Right lobe of liver (tissue), 6 donors: ENCODE measurements at regions not wholly inside any gene's neighbourhood (a gene's known extent, or its start where the extent isn't known, plus 50 kb on each side); places are given as distances from the start of the nearest gene placed in this dataset.

ENCODE experiments used
- ATAC-seq, 4 donors: fragments of 200-7000 bp; cut with Tn5 transposase; one replicate each; pipeline ENCODE4 v1.9.1; 2020; ENCODE audit warnings: mild to moderate bottlenecking in 4 of 4, moderate library complexity in 4 of 4
- DNase-seq, 3 donors: peaks; one replicate each; pipeline ENCODE4 v3.0.0-alpha.2; 2020
- H3K27ac ChIP-seq, 3 donors: fragments of 200-600 bp; one replicate each; pipeline ENCODE4 v1.8.0; 2022
- H3K27me3 ChIP-seq, 2 donors: fragments of 200-600 bp; one replicate each; pipeline ENCODE4 v1.8.0; 2022
- H3K36me3 ChIP-seq, 4 donors: fragments of 200-600 bp; sonication (generic) in 1 of 4; one replicate each; pipeline versions ENCODE4 v1.5.1 to v1.8.0; 2017 to 2022; ENCODE audit warnings: control low read depth in 1 of 4
- H3K4me1 ChIP-seq, 4 donors: fragments of 200-600 bp; sonication (generic) in 1 of 4; one replicate each; pipeline versions ENCODE4 v1.5.1 to v1.8.0; 2017 to 2022; ENCODE audit warnings: control low read depth in 1 of 4
- H3K4me3 ChIP-seq, 3 donors: fragments of 200-600 bp; one replicate each; pipeline ENCODE4 v1.8.0; 2022
- H3K9me3 ChIP-seq, 4 donors: fragments of 200-600 bp; sonication (generic) in 1 of 4; one replicate each; pipeline versions ENCODE4 v1.5.1 to v1.8.0; 2017 to 2022; ENCODE audit warnings: control low read depth in 1 of 4
- CTCF ChIP-seq, 4 donors: fragments of 200-600 bp in 3 of 4; fragments of 450-650 bp in 1 of 4; IDR thresholded peaks; one replicate each; pipeline versions ENCODE4 v1.5.1 to v1.8.0; 2016 to 2022; ENCODE audit warnings: antibody characterized with exemption in 4 of 4, mild to moderate bottlenecking in 2 of 4
- POLR2A ChIP-seq: fragments of 450-650 bp; IDR thresholded peaks from one replicate; pipeline ENCODE4 v1.6.1; 2017; ENCODE audit warnings: antibody characterized with exemption, mild to moderate bottlenecking
- WGBS: methylation state at CpG from one replicate; pipeline ENCODE4 v1.1.6; 2018; ENCODE audit warnings: low coverage, low lambda C conversion rate; ENCODE audit not compliant: insufficient coverage; ENCODE audit errors: missing lambda C conversion rate; 5-methylcytosine and 5-hydroxymethylcytosine counted together
- intact Hi-C, 2 donors: fragments of 100-400 bp; cut with DNase I; formaldehyde crosslinking; loops; one replicate each; pipeline versions ENCODE4 v1.11.2 to v1.14.1; 2022
- donor health status: DM: no; HTN: yes; CAD: no.
- donor health status: DM: no; HTN: no; CAD: no.
- donor health status: DM: no; HTN: no; CAD: no.
- donor health status: DM: no; HTN: yes; CAD: no.
- donor health status: DM: no; HTN: yes; CAD: no.

GRCh38 chr22:48154943-48155240 lies 1392.4 kb downstream of the TBC1D22A start:
- no peak overlapping the region for H3K27ac ChIP-seq
- no peaks in the 10 kb centered on the region for H3K36me3 ChIP-seq
- no peaks in the 10 kb centered on the region for H3K4me1 ChIP-seq
- no peaks in the 10 kb centered on the region for H3K9me3 ChIP-seq
- no peaks in the 10 kb centered on the region for H3K27me3 ChIP-seq
- H3K4me3 ChIP-seq = no peak overlapping the region
- ATAC-seq (peak in 1 of 4 donors; percentile 8), DNase-seq (no peak)
- intact Hi-C loops = no loop called here
- TF ChIP-seq CTCF (IDR thresholded peaks at IDR 0.05) (no peak), POLR2A (no peak)
- no CpG with 5 or more reads among the region's 8 CpGs for WGBS

- Histone ChIP-seq H3K36me3 (no peaks in the 10 kb centered on the region), H3K4me3 (no peak overlapping the region), H3K4me1 (no peaks in the 10 kb centered on the region), H3K27me3 (no peaks in the 10 kb centered on the region), H3K9me3 (no peaks in the 10 kb centered on the region), H3K27ac (no peak overlapping the region)
- WGBS = 82% methylated on average over 8 of the region's 18 CpGs
- DNase-seq (no peak), ATAC-seq (no peak)
- TF ChIP-seq POLR2A (no peak), CTCF (IDR thresholded peaks at IDR 0.05) (no peak)
- intact Hi-C loops = no loop called here
These were observed 1391.9 kb downstream of the TBC1D22A start for GRCh38 chr22:48154169-48154942.

GRCh38 chr22:48153726-48154125 lies 1391.3 kb downstream of the TBC1D22A start:
- H3K4me3 ChIP-seq = no peak overlapping the region
- H3K4me1 ChIP-seq = no peaks in the 10 kb centered on the region
- H3K27me3 ChIP-seq = no peaks in the 10 kb centered on the region
- ATAC-seq (no peak), DNase-seq (no peak)
- H3K27ac ChIP-seq = no peak overlapping the region
- H3K36me3 ChIP-seq = no peaks in the 10 kb centered on the region
- no peaks in the 10 kb centered on the region for H3K9me3 ChIP-seq
- WGBS = 69% methylated on average over 4 of the region's 10 CpGs
- intact Hi-C loops = no loop called here
- TF ChIP-seq POLR2A (no peak), CTCF (IDR thresholded peaks at IDR 0.05) (no peak)

GRCh38 chr22:48152916-48153315 lies 1390.5 kb downstream of the TBC1D22A start:
- Histone ChIP-seq H3K4me3 (no peak overlapping the region), H3K27ac (no peak overlapping the region), H3K36me3 (no peaks in the 10 kb centered on the region), H3K4me1 (no peaks in the 10 kb centered on the region), H3K9me3 (no peaks in the 10 kb centered on the region), H3K27me3 (no peaks in the 10 kb centered on the region)
- intact Hi-C loops = no loop called here
- DNase-seq (no peak), ATAC-seq (no peak)
- TF ChIP-seq CTCF (IDR thresholded peaks at IDR 0.05) (no peak), POLR2A (no peak)
- 76% methylated on average over 8 of the region's 16 CpGs for WGBS
